HepG2 (cell line): ENCODE measurements at regions not wholly inside any gene's neighbourhood (a gene's known extent, or its start where the extent isn't known, plus 50 kb on each side); places are given as distances from the start of the nearest gene placed in this dataset.

Experiments used
- ATAC-seq: fragments of 200-7000 bp; cut with Tn5 transposase; 3 replicates; pipeline ENCODE4 v1.9.1; 2020; ENCODE audit warnings: mild to moderate bottlenecking, moderate library complexity
- BruUV-seq: library from RNA; stranded (reverse); fragments of 400-500 nt; replicated peaks from 2 replicates; lab custom pipeline; 2021; lab: Mats Ljungman, UMichigan
- CTCF ChIA-PET: fragments of 300-600 bp; formaldehyde crosslinking; extraction: SDS; loops from one replicate; lab custom pipeline; 2021; ENCODE audit warnings: low total read pairs, inconsistent platforms, low intra/inter-chr PET ratio; lab: Yijun Ruan, JAX
- POLR2A ChIA-PET: fragments of 350-600 bp; sonication (Branson Sonifier 250); formaldehyde crosslinking; loops from one replicate; lab custom pipeline; 2020; ENCODE audit warnings: antibody characterized with exemption, inconsistent platforms; lab: Yijun Ruan, JAX
- DNase-seq: peaks from one replicate; pipeline ENCODE4 v3.0.0-alpha.2; 2015; ENCODE audit warnings: low spot score
- FAIRE-seq: peaks from 3 replicates; lab custom pipeline; 2011; peaks lifted over from hg19 to GRCh38; lab: Jason Lieb, UNC
- H2AFZ ChIP-seq: one replicate; pipeline ENCODE4 v1.6.1; 2011; ENCODE audit warnings: low read length, inconsistent platforms
- H3K27ac ChIP-seq: fragments of 300-600 bp; 3 replicates; pipeline ENCODE4 v1.8.0; 2011; ENCODE audit warnings: mixed run types, mild to moderate bottlenecking, mixed read lengths, low read length, inconsistent platforms; ENCODE audit not compliant: insufficient read depth; ENCODE audit errors: extremely low read length
- H3K27me3 ChIP-seq, 2 experiments: fragments of 200-600 bp in 1 of 2; 2 replicates in 1 of 2; 3 replicates in 1 of 2; pipeline versions ENCODE4 v1.6.0 to v1.8.0; 2011; ENCODE audit warnings: low read length in 2 of 2, mild to moderate bottlenecking in 2 of 2, moderate library complexity in 2 of 2, inconsistent platforms in 1 of 2; ENCODE audit not compliant: insufficient read depth in 2 of 2, control insufficient read depth in 1 of 2
- H3K36me3 ChIP-seq, 2 experiments: fragments of 200-600 bp in 1 of 2; replicated peaks in 1 of 2; 2 replicates in 1 of 2; 3 replicates in 1 of 2; pipeline versions ENCODE4 v1.5.1 to v1.8.0; 2011; ENCODE audit warnings: low read length in 2 of 2, inconsistent platforms in 1 of 2; ENCODE audit not compliant: insufficient read depth in 2 of 2, control insufficient read depth in 1 of 2
- H3K4me1 ChIP-seq: 2 replicates; pipeline ENCODE4 v1.5.1; 2012; ENCODE audit warnings: low read length, inconsistent platforms; ENCODE audit not compliant: insufficient read depth
- H3K4me2 ChIP-seq: 2 replicates; pipeline ENCODE4 v1.6.0; 2011; ENCODE audit warnings: low read depth, low read length, inconsistent platforms
- H3K4me3 ChIP-seq, 3 experiments: fragments of 200-600 bp in 1 of 3; sonication (generic), shearing (Covaris generic) in 1 of 3; replicated peaks in 1 of 3; 2 replicates each; pipeline ENCODE4 v1.5.1; 2011 to 2016; ENCODE audit warnings: low read length in 3 of 3, inconsistent platforms in 2 of 3, low read depth in 2 of 3, mild to moderate bottlenecking in 2 of 3, control low read depth in 1 of 3, mixed read lengths in 1 of 3; ENCODE audit not compliant: insufficient read depth in 1 of 3
- H3K79me2 ChIP-seq: one replicate; pipeline ENCODE4 v1.6.1; 2011; ENCODE audit warnings: low read length, inconsistent platforms; ENCODE audit not compliant: insufficient read depth
- H3K9ac ChIP-seq: 2 replicates; pipeline ENCODE4 v1.6.0; 2011; ENCODE audit warnings: mild to moderate bottlenecking, low read depth, low read length, inconsistent platforms; ENCODE audit not compliant: insufficient read depth
- H3K9me3 ChIP-seq: 2 replicates; pipeline ENCODE4 v1.5.1; 2012; ENCODE audit warnings: mild to moderate bottlenecking, low read length
- H4K20me1 ChIP-seq: 2 replicates; pipeline ENCODE4 v1.6.0; 2011; ENCODE audit warnings: inconsistent platforms, mild to moderate bottlenecking, low read length, moderate library complexity; ENCODE audit not compliant: insufficient read depth
- ATF6 ChIP-seq: sonication (generic); formaldehyde crosslinking; conservative IDR thresholded peaks from 2 replicates; pipeline ENCODE4 v1.4.0; 2020; ENCODE audit warnings: missing genetic modification reagents
- HDAC6 ChIP-seq: fragments of 200-600 bp; sonication (generic); IDR thresholded peaks from 2 replicates; pipeline ENCODE4 v1.7.0; 2017; ENCODE audit warnings: mild to moderate bottlenecking, antibody characterized with exemption, low read length, low read depth
- SATB2 ChIP-seq: sonication (generic); formaldehyde crosslinking; IDR thresholded peaks from 2 replicates; pipeline ENCODE4 v1.5.0; 2020; ENCODE audit warnings: missing genetic modification reagents
- STAT6 ChIP-seq: sonication (generic); formaldehyde crosslinking; IDR thresholded peaks from 2 replicates; pipeline ENCODE4 v1.4.0; 2020; ENCODE audit warnings: missing genetic modification reagents, mild to moderate bottlenecking, borderline replicate concordance
- TERF1 ChIP-seq: sonication (generic); formaldehyde crosslinking; IDR thresholded peaks from 2 replicates; pipeline ENCODE4 v1.8.0; 2022; ENCODE audit warnings: mild to moderate bottlenecking, missing genetic modification reagents, moderate library complexity
- ZNF407 ChIP-seq: sonication (generic); formaldehyde crosslinking; IDR thresholded peaks from one replicate; pipeline ENCODE4 v1.5.1; 2020; ENCODE audit warnings: mild to moderate bottlenecking, missing genetic modification reagents; ENCODE audit errors: not compliant biosample characterization
- ZNF615 ChIP-seq: sonication (generic); formaldehyde crosslinking; IDR thresholded peaks from 2 replicates; pipeline ENCODE4 v1.5.0; 2020; ENCODE audit warnings: mild to moderate bottlenecking, missing genetic modification reagents, borderline replicate concordance
- WGBS: methylation state at CpG from one replicate; pipeline ENCODE4 v1.1.6; 2017; ENCODE audit warnings: low lambda C conversion rate; 5-methylcytosine and 5-hydroxymethylcytosine counted together
- in situ Hi-C: cut with HindIII; loops from 2 replicates; pipeline ENCODE4 v1.10.0; 2017; ENCODE audit warnings: low pct_unique_long_range_greater_than_20kb; ENCODE audit not compliant: extremely low pct_ligation_motif_present
- intact Hi-C: fragments of 100-400 bp; cut with micrococcal nuclease; formaldehyde crosslinking; loops from one replicate; pipeline ENCODE4 v1.10.0; 2022; ENCODE audit not compliant: unreplicated experiment

- TF ChIP-seq ATF6: no peak
- no peak for TF ChIP-seq TERF1 (CRISPR knock-in tag)
- no peak for TF ChIP-seq HDAC6
- no peak for TF ChIP-seq STAT6 (CRISPR knock-in tag)
These were observed 478.4 kb downstream of the FOXO1 start (continued) for GRCh38 chr13:40187841-40188591.

GRCh38 chr13:40189426-40189825, 477.0 kb downstream of the FOXO1 start:
- H3K4me1 ChIP-seq: peaks cover 14% of the 10 kb centered on the region
- no peak overlapping the region for H3K4me3 ChIP-seq
- DNase-seq (no peak), FAIRE-seq (no peak), ATAC-seq (no peak)
- POLR2A ChIA-PET: no interaction called here
- no peaks in the 10 kb centered on the region for H3K36me3 ChIP-seq
- BruUV-seq: no TSS peak
- H3K27me3 ChIP-seq: peaks cover 0 to 15% of the 10 kb centered on the region in 2 experiments; a peak in 3 of 5 replicates
- no peak overlapping the region for H3K9ac ChIP-seq
- in situ Hi-C loops (no loop called here), intact Hi-C loops (no loop called here)
- H2AFZ ChIP-seq: no peak overlapping the region
- TF ChIP-seq ZNF615 (CRISPR knock-in tag): no peak
- no peak for TF ChIP-seq ZNF407 (CRISPR knock-in tag)
- TF ChIP-seq SATB2: no peak
- CTCF ChIA-PET: no interaction called here
- whole genome bisulfite sequencing: 77% methylated on average over 6 of the region's 6 CpGs
- H3K4me2 ChIP-seq: no peak overlapping the region
- H3K27ac ChIP-seq: no peak overlapping the region
- H3K9me3 ChIP-seq: no peaks in the 10 kb centered on the region
- H4K20me1 ChIP-seq: no peaks in the 10 kb centered on the region
- no peaks in the 10 kb centered on the region for H3K79me2 ChIP-seq
